Mucosa of gallbladder (tissue), 1 donor: ENCODE measurements at regions not wholly inside any gene's neighbourhood (a gene's known extent, or its start where the extent isn't known, plus 50 kb on each side); places are given as distances from the start of the nearest gene placed in this dataset.

Source experiments
- DNase-seq: peaks from one replicate; pipeline ENCODE4 v3.0.0-alpha.2; 2020; ENCODE audit warnings: low spot score
- donor health status: DM: no; HTN: no; CAD: no.

GRCh38 chr16:86806181-86806837 is 228.0 kb downstream of the FOXL1 start:
- DNase-seq = no peak

- DNase-seq = no peak
Measured at GRCh38 chr16:86806838-86807351, 228.5 kb downstream of the FOXL1 start.

GRCh38 chr16:86808863-86809444 is 230.6 kb downstream of the FOXL1 start:
- no peak for DNase-seq

DNA sequence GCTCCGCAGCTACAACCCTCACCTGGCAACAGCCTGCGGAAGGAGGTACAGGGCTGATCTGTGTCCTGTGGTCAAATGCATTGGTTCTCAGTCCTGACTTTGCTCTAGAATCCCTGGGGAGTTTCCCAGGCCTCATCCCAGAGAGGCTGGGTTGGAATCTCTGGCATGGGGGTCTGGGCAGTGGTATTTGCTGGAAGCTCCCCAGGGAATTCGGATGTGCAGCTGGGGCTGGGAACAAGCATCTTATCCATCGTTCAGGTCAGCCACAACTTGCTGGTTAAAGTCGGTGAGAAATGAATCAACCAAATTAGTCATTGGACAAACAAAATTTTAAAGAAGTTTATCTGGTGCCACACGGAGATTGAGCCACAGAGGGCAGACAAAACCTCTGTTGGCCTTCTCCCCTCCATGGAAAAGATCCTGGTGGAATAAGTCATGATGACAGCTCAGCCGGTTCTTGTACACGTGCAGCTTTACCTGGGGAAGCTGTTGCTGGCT is 231.2 kb downstream of the FOXL1 start:
- DNase-seq = no peak

- DNase-seq = no peak
Measured at GRCh38 chr16:86810062-86810461, 231.7 kb downstream of the FOXL1 start.

- DNase-seq = no peak
Measured at GRCh38 chr16:86812363-86812970, 234.1 kb downstream of the FOXL1 start.

DNA sequence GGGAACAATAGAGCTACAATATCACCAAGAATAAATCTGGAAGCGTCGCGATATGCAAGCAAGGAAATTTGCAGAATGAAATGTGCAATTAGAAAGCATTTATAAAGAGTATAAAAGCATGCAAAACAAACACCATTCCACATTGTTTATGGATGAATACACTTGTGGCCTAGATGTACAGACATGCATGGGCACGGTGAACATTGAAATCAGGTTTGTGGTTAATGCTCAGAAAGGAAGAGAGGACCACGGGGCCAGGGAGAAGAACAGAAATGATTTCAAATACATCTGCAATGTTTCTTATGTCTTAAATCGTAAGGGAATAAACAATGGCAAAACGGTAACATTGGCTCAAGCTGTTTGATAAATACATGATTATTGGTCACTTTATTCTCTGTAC is 235.9 kb downstream of the FOXL1 start:
- DNase-seq = no peak

DNA sequence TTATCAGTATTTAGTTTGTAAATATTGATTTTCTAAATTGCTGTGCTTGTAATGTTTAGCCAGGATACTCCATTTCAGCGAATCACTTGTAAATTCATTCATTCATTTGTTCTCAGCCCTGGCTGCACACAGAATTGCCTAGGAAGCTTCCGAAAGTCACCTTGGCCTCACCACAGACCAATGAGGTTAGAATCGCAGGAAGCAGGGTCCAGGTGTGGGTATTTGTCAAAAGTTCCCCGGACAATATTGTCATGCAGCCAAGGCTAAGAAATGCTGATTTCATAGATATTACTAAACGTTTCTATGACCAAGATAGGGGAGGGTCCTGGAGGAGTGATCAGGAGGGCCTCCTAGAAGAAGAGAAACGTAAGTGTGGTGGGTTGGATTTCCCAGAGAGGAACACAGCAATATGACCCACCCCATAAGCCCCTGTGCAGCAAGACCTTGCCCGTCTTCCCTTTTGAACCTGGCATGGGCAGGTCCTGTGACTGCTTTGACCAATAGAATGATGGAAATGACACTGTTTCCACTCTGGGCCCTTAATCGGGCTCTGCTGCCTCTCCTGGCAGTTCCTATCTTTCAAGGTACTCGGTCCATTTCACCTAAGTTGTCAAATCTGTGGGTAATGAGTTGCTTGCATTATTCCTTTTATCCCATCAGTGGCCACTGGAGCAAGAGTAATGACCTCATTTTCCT is 238.7 kb downstream of the FOXL1 start:
- DNase-seq = no peak

DNA sequence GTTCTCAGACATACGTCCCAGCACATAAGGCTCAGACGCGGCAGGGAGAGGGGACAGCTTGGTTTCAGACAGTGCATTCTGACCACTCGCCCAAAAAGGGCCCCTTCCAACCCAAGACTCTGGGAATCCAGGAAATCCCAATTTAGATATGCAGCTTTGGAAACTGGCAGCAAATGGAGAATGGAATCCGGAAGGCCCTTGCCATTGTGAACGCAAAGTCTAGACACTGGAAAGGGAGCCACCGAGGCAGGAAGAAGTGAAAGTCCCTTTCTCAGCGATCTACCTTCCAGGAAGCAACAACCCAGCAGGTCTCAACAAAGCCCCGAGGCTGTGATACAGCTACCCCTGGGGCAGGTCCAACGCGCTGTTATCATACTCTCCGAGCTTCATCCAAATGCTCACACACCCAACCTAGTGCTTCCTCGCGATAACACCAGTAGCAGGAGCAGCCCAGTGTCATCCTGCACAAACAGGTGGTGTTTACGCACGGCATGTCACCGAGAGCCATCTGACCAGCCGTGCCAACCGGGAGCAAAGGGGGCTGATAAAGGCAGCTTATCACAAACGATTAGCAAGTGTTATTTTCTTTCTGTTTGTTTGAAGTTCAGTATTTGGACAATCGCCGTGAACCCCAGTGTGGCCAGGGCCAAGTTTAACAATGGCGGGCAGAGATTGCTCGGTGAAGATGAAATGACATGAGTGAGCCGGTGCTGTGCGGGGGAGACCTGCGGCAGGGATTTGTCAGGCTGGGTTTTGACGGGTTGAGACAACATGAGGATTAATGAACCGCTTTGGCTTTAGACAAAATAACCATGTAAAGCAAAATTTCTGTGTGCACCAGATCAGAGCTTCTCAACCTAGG is 240.6 kb downstream of the FOXL1 start:
- no peak for DNase-seq

DNA sequence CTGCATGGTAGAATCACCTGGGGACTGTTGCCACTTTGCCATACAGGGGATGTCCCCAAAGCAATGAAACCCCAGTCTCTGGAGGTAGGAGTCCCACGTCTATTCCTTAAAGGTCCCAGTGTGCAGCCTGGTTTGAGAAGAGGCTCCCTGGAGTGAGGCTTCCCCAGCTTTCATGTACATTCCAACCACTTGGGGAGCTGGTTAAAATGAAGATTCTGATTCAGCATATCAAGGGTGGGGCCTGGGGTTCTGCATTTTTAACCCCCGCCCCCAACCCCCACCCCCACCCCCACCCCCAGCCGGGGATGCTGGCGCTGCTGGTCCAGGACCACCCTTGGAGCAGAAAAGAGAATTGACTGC is 241.2 kb downstream of the FOXL1 start:
- DNase-seq = no peak

- no peak for DNase-seq
Measured at GRCh38 chr16:86821895-86822294, 243.5 kb downstream of the FOXL1 start.

DNA sequence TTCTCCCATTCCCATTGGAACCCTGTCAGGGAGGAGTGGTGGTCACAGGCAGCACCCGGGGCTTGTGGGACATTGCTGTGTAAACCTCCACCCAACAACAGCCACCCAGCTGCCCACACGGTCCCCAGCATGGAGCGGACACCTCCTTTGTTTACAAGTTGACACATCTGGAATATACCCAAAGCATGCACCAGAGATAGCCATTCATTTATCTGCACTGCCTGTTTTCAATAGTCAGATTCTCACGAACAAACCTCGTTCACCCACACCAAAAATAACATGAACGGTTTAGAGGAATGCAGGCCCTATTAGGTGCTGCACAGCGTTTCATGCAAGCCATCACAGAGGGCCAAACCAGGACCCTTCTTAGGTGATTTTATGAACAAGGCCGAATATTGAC is 244.8 kb downstream of the FOXL1 start:
- DNase-seq = no peak

GRCh38 chr16:86823888-86824671 is 245.7 kb downstream of the FOXL1 start:
- DNase-seq = no peak

- no peak for DNase-seq
Measured at GRCh38 chr16:86824751-86825296, 246.5 kb downstream of the FOXL1 start.

- no peak for DNase-seq
Measured at GRCh38 chr16:86825631-86826030, 247.3 kb downstream of the FOXL1 start.

GRCh38 chr16:86826941-86827340 is 248.6 kb downstream of the FOXL1 start:
- no peak for DNase-seq

GRCh38 chr16:86827521-86827920 is 249.2 kb downstream of the FOXL1 start:
- no peak for DNase-seq

DNA sequence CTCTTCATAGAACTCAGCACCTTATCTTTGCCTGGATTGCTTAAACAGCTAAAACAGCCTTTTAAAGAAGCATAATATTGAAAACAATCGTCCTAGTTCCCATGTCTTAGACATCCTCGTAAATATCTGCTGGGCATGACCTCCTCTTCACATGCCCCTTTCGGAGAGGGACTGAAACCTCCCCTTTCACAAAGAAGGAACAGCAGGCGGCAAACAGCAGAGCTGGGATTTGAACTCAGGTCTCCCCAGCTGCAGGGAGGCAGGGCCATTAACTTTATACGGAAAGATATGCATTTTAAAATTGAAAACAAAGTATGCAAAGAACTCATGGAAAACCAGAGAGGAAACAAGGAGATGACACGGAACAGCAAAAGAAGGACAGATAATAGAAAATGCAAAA is 249.9 kb downstream of the FOXL1 start:
- DNase-seq = no peak

- no peak for DNase-seq
Measured at GRCh38 chr16:86828653-86829052, 250.3 kb downstream of the FOXL1 start.

GRCh38 chr16:86831366-86831765 is 253.0 kb downstream of the FOXL1 start:
- DNase-seq = no peak
